Gastrocnemius medialis (tissue), 4 donors: ENCODE measurements at regions not wholly inside any gene's neighbourhood (a gene's known extent, or its start where the extent isn't known, plus 50 kb on each side); places are given as distances from the start of the nearest gene placed in this dataset.

Experiments used
- POLR2A ChIP-seq, 2 donors: fragments of 450-650 bp; IDR thresholded peaks; one replicate each; pipeline ENCODE4 v1.6.1; 2017; ENCODE audit warnings: antibody characterized with exemption in 2 of 2, mild to moderate bottlenecking in 2 of 2, moderate library complexity in 2 of 2
- TF ChIP-seq, protein P1 (sequence below), 5 experiments: fragments of 450-650 bp in 3 of 5; fragments of 200-600 bp in 2 of 5; sonication (generic) in 2 of 5; IDR thresholded peaks in 4 of 5; conservative IDR thresholded peaks in 1 of 5; 1 replicate in 4 of 5; 2 replicates in 1 of 5; pipeline ENCODE4 v1.5.1; 2016 to 2019; ENCODE audit warnings: antibody characterized with exemption in 5 of 5, mild to moderate bottlenecking in 3 of 5, moderate library complexity in 3 of 5

DNA sequence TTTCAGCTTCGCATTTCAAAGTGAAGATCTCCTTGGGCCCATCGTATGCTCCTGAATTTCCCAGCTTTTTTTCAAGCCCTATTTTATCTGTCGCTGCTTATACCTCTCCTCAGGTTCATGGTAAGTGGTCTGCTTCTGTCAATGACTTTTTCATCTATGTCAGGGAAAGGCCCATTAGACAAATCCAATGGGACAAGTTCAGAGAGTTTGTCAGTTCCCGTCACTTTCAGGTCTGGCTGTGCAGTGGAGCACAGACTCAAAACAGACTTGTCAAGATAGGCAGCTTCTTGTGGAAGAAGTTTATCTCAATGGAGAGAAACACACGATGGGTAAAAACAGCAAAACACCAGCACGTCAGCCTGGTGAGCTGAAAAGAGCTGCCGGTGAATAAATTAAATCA, 100.9 kb upstream of the KLF7 start:
- TF ChIP-seq, protein P1, sequence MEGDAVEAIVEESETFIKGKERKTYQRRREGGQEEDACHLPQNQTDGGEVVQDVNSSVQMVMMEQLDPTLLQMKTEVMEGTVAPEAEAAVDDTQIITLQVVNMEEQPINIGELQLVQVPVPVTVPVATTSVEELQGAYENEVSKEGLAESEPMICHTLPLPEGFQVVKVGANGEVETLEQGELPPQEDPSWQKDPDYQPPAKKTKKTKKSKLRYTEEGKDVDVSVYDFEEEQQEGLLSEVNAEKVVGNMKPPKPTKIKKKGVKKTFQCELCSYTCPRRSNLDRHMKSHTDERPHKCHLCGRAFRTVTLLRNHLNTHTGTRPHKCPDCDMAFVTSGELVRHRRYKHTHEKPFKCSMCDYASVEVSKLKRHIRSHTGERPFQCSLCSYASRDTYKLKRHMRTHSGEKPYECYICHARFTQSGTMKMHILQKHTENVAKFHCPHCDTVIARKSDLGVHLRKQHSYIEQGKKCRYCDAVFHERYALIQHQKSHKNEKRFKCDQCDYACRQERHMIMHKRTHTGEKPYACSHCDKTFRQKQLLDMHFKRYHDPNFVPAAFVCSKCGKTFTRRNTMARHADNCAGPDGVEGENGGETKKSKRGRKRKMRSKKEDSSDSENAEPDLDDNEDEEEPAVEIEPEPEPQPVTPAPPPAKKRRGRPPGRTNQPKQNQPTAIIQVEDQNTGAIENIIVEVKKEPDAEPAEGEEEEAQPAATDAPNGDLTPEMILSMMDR (IDR thresholded peaks at IDR 0.05 in 4 of 5, conservative IDR thresholded peaks at IDR 0.05 in 1 of 5) = no peak
- no peak for TF ChIP-seq POLR2A (IDR thresholded peaks at IDR 0.05)
